HG03139 (cell line): ENCODE measurements at regions not wholly inside any gene's neighbourhood (a gene's known extent, or its start where the extent isn't known, plus 50 kb on each side); places are given as distances from the start of the nearest gene placed in this dataset.
"Not testable (repeated sequence)": the region's sequence is repeated elsewhere in the genome, so short reads cannot be mapped to it uniquely, and the experiment has no call there.

Source experiments
- ATAC-seq: cut with Tn5 transposase; IDR thresholded peaks from one replicate; pipeline ENCODE4 v1.9.1; 2021; ENCODE audit not compliant: unreplicated experiment

- ATAC-seq, result no peak
Measured at GRCh38 chr9:75728391-75728790, 162.1 kb upstream of the PCSK5 start.

- no peak for ATAC-seq
Measured at GRCh38 chr9:75734802-75735201, 155.7 kb upstream of the PCSK5 start.

- no peak for ATAC-seq
Measured at GRCh38 chr9:75739884-75740611, 150.4 kb upstream of the PCSK5 start.

GRCh38 chr9:75743855-75744254 is 146.6 kb upstream of the PCSK5 start:
- no peak for ATAC-seq

- no peak for ATAC-seq
Measured at GRCh38 chr9:75754080-75754479, 136.4 kb upstream of the PCSK5 start.

- ATAC-seq, result no peak
Measured at GRCh38 chr9:75775166-75775565, 115.3 kb upstream of the PCSK5 start.

- no peak for ATAC-seq
Measured at GRCh38 chr9:75775966-75776691, 114.3 kb upstream of the PCSK5 start.

GRCh38 chr9:75780185-75780584 is 110.3 kb upstream of the PCSK5 start:
- no peak for ATAC-seq

- no peak for ATAC-seq
Measured at GRCh38 chr9:75788006-75788634, 102.4 kb upstream of the PCSK5 start.

- ATAC-seq, result no peak
Measured at GRCh38 chr9:75797085-75797580, 93.3 kb upstream of the PCSK5 start.

- ATAC-seq, result no peak
Measured at GRCh38 chr9:75798505-75798904, 92.0 kb upstream of the PCSK5 start.

- no peak for ATAC-seq
Measured at GRCh38 chr9:75803130-75803529, 87.3 kb upstream of the PCSK5 start.

GRCh38 chr9:75810063-75810462 is 80.4 kb upstream of the PCSK5 start:
- ATAC-seq, result no peak

GRCh38 chr9:75811692-75812091 is 78.8 kb upstream of the PCSK5 start:
- no peak for ATAC-seq

GRCh38 chr9:75812141-75812540 is 78.3 kb upstream of the PCSK5 start:
- ATAC-seq, result no peak

GRCh38 chr9:75814667-75815066 is 75.8 kb upstream of the PCSK5 start:
- ATAC-seq, result no peak

GRCh38 chr9:75820471-75821115 is 69.9 kb upstream of the PCSK5 start:
- ATAC-seq, result not testable (repeated sequence)

- ATAC-seq, result no peak
Measured at GRCh38 chr9:75823151-75823550, 67.3 kb upstream of the PCSK5 start.

GRCh38 chr9:75824816-75825568 is 65.5 kb upstream of the PCSK5 start:
- ATAC-seq, result no peak

- no peak for ATAC-seq
Measured at GRCh38 chr9:75826314-75826713, 64.2 kb upstream of the PCSK5 start.

GRCh38 chr9:75830303-75830702 is 60.2 kb upstream of the PCSK5 start:
- no peak for ATAC-seq
